ENCODE measurements at regions not wholly inside any gene's neighbourhood (a gene's known extent, or its start where the extent isn't known, plus 50 kb on each side); places are given as distances from the start of the nearest gene placed in this dataset.

DNA sequence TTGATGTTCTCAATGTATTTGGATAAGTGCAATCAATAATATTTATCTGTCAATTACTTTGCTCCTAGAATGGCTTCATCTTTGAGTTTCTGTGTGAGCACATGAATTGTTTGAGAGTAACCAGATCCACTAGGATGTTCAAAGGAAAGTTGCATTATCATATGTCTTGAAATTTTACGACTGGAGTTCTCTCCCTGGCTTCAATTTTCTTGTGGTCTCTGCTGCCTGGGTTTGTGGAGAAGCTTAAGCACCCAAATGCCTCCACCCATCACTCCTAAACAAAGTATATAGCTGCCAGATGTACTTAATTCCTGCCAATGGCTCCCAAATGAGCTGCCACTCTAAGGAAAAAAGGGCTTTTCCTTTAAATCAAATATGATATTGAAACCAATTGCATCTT is 1149.4 kb upstream of the ZEB2 start:
- BruUV-seq (replicated peaks): no TSS peak
- CTCF ChIA-PET: no interaction called here

DNA sequence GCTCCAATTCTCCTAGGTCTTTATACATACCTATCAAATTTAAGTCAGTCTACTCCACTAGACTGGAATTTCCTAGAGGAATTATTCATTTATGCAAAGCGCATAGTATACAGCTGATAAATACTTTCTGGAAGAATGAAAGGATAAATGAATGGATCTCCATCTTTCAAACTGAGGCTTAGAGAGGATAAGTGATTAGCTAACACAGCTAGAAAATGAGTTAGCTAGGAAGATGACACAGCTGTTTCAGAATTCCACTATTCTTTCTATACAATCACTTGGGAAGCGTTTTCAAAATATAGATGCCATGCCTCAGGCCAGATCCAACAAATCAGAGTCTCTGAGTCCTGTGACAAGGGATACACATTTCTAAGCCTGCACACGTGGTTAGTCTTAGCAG is 1146.6 kb upstream of the ZEB2 start:
- Histone ChIP-seq H3K9me3 (ENCODE audit: low read depth, low read length, poor library complexity, severe bottlenecking) (no peaks in the 10 kb centered on the region), H3K36me3 (ENCODE audit: insufficient read depth, low read length, poor library complexity, severe bottlenecking) (no peaks in the 10 kb centered on the region), H3K27me3 (replicated peaks; ENCODE audit: insufficient read depth, low read depth, low read length, poor library complexity) (no peaks in the 10 kb centered on the region), H3K4me1 (ENCODE audit: insufficient read depth, low read length, poor library complexity, severe bottlenecking) (peaks cover 20% of the 10 kb centered on the region), H3K27ac (ENCODE audit: low read depth, low read length, poor library complexity, severe bottlenecking) (no peak overlapping the region), H3K4me3 (ENCODE audit: low read depth, low read length, poor library complexity, severe bottlenecking) (no peak overlapping the region)
- CTCF ChIA-PET: no interaction called here
- intact Hi-C loops (cut with micrococcal nuclease; ENCODE audit: unreplicated experiment): no loop called here
- POLR2A ChIA-PET (ENCODE audit: low non-redundant PET): no interaction called here
- no peak for DNase-seq (ENCODE audit: low spot score)
- TF ChIP-seq EZH2 (IDR thresholded peaks at IDR 0.05; ENCODE audit: borderline replicate concordance, low read depth, low read length, poor library complexity, severe bottlenecking): no peak
- TF ChIP-seq, protein P1, sequence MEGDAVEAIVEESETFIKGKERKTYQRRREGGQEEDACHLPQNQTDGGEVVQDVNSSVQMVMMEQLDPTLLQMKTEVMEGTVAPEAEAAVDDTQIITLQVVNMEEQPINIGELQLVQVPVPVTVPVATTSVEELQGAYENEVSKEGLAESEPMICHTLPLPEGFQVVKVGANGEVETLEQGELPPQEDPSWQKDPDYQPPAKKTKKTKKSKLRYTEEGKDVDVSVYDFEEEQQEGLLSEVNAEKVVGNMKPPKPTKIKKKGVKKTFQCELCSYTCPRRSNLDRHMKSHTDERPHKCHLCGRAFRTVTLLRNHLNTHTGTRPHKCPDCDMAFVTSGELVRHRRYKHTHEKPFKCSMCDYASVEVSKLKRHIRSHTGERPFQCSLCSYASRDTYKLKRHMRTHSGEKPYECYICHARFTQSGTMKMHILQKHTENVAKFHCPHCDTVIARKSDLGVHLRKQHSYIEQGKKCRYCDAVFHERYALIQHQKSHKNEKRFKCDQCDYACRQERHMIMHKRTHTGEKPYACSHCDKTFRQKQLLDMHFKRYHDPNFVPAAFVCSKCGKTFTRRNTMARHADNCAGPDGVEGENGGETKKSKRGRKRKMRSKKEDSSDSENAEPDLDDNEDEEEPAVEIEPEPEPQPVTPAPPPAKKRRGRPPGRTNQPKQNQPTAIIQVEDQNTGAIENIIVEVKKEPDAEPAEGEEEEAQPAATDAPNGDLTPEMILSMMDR (conservative IDR thresholded peaks at IDR 0.05; ENCODE audit: low read depth, low read length): no peak
- no TSS peak for BruUV-seq (replicated peaks)

More for the DNA sequence above, 1149.4 kb upstream of the ZEB2 start:
- no peak overlapping the region for H3K27ac ChIP-seq (ENCODE audit: low read depth, low read length, poor library complexity, severe bottlenecking)
- intact Hi-C loops (cut with micrococcal nuclease; ENCODE audit: unreplicated experiment): no loop called here
- H3K36me3 ChIP-seq (ENCODE audit: insufficient read depth, low read length, poor library complexity, severe bottlenecking): no peaks in the 10 kb centered on the region
- no peak for TF ChIP-seq EZH2 (IDR thresholded peaks at IDR 0.05; ENCODE audit: borderline replicate concordance, low read depth, low read length, poor library complexity, severe bottlenecking)
- TF ChIP-seq, protein P1 (conservative IDR thresholded peaks at IDR 0.05; ENCODE audit: low read depth, low read length): no peak
- H3K9me3 ChIP-seq (ENCODE audit: low read depth, low read length, poor library complexity, severe bottlenecking): no peaks in the 10 kb centered on the region
- H3K4me3 ChIP-seq (ENCODE audit: low read depth, low read length, poor library complexity, severe bottlenecking): no peak overlapping the region
- POLR2A ChIA-PET (ENCODE audit: low non-redundant PET): no interaction called here
- DNase-seq (ENCODE audit: low spot score): no peak
- H3K27me3 ChIP-seq (replicated peaks; ENCODE audit: insufficient read depth, low read depth, low read length, poor library complexity): no peaks in the 10 kb centered on the region
- H3K4me1 ChIP-seq (ENCODE audit: insufficient read depth, low read length, poor library complexity, severe bottlenecking): peaks cover 20% of the 10 kb centered on the region

DNA sequence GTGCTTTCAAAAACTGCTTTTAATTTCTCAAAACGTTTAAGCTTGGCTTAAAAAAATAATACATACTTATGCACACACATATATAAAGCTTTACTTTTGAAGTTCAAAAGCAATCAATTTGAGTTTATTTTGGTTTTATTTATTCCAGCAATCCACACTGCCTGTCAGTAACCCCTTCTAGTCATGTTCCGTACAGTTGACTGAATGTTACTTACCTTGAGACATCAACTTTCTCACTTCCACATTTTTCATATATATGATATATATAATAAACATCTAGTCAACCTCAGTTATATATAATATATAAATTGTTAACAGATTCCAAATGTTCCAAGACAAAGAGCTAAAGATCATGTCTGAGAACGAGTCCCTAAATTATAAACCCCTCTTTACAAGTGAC is 1137.3 kb upstream of the ZEB2 start:
- CTCF ChIA-PET: no interaction called here
- peaks cover 49% of the 10 kb centered on the region for H3K4me1 ChIP-seq (ENCODE audit: insufficient read depth, low read length, poor library complexity, severe bottlenecking)
- no peak overlapping the region for H3K27ac ChIP-seq (ENCODE audit: low read depth, low read length, poor library complexity, severe bottlenecking)
- BruUV-seq (replicated peaks): no TSS peak
- no peak for DNase-seq (ENCODE audit: low spot score)
- TF ChIP-seq, protein P1 (conservative IDR thresholded peaks at IDR 0.05; ENCODE audit: low read depth, low read length): no peak
- no peak for TF ChIP-seq EZH2 (IDR thresholded peaks at IDR 0.05; ENCODE audit: borderline replicate concordance, low read depth, low read length, poor library complexity, severe bottlenecking)
- intact Hi-C loops (cut with micrococcal nuclease; ENCODE audit: unreplicated experiment): loop anchor here (5.0 to 10.0 kb wide), 3 partner anchors 95 to 1340 kb away; no protein-coding TSS in a partner anchor
- no peaks in the 10 kb centered on the region for H3K27me3 ChIP-seq (replicated peaks; ENCODE audit: insufficient read depth, low read depth, low read length, poor library complexity)
- no peaks in the 10 kb centered on the region for H3K36me3 ChIP-seq (ENCODE audit: insufficient read depth, low read length, poor library complexity, severe bottlenecking)
- POLR2A ChIA-PET (ENCODE audit: low non-redundant PET): no interaction called here
- H3K9me3 ChIP-seq (ENCODE audit: low read depth, low read length, poor library complexity, severe bottlenecking): no peaks in the 10 kb centered on the region
- H3K4me3 ChIP-seq (ENCODE audit: low read depth, low read length, poor library complexity, severe bottlenecking): no peak overlapping the region
